Small intestine (tissue), 7 donors: ENCODE measurements at regions not wholly inside any gene's neighbourhood (a gene's known extent, or its start where the extent isn't known, plus 50 kb on each side); places are given as distances from the start of the nearest gene placed in this dataset.

Experiments
- DNase-seq, 2 donors: peaks; one replicate each; pipeline versions ENCODE4 v3.0.0 to v3.0.0-alpha.2; 2013
- FAIRE-seq: peaks from 2 replicates; lab custom pipeline; 2012; peaks lifted over from hg19 to GRCh38; lab: Jason Lieb, UNC
- H3K27ac ChIP-seq, 3 donors: one replicate each; pipeline ENCODE4 v1.5.1; 2013; ENCODE audit warnings: low read length in 2 of 3, mild to moderate bottlenecking in 2 of 3, control low read depth in 1 of 3, inconsistent platforms in 1 of 3, low read depth in 1 of 3, moderate library complexity in 1 of 3
- H3K27me3 ChIP-seq, 3 donors: one replicate each; pipeline ENCODE4 v1.6.1; 2013; ENCODE audit warnings: low read length in 3 of 3, inconsistent platforms in 1 of 3; ENCODE audit not compliant: control insufficient read depth in 3 of 3, insufficient read depth in 3 of 3
- H3K36me3 ChIP-seq, 3 donors: one replicate each; pipeline ENCODE4 v1.6.1; 2013; ENCODE audit warnings: low read length in 3 of 3, inconsistent platforms in 1 of 3, low read depth in 1 of 3, mild to moderate bottlenecking in 1 of 3, moderate library complexity in 1 of 3; ENCODE audit not compliant: control insufficient read depth in 3 of 3, insufficient read depth in 2 of 3
- H3K4me1 ChIP-seq, 3 donors: one replicate each; pipeline ENCODE4 v1.6.1; 2013; ENCODE audit warnings: low read length in 2 of 3, inconsistent platforms in 1 of 3, low read depth in 1 of 3, mild to moderate bottlenecking in 1 of 3, moderate library complexity in 1 of 3; ENCODE audit not compliant: control insufficient read depth in 3 of 3, insufficient read depth in 2 of 3
- H3K4me3 ChIP-seq, 3 donors: one replicate each; pipeline ENCODE4 v1.5.1; 2013; ENCODE audit warnings: low read length in 3 of 3, control low read depth in 1 of 3, inconsistent platforms in 1 of 3, low read depth in 1 of 3, mild to moderate bottlenecking in 1 of 3, moderate library complexity in 1 of 3
- H3K9me3 ChIP-seq, 2 donors: one replicate each; pipeline ENCODE4 v1.6.1; 2013; ENCODE audit warnings: low read depth in 1 of 2, low read length in 1 of 2; ENCODE audit not compliant: control insufficient read depth in 2 of 2, insufficient read depth in 1 of 2
- WGBS, 3 donors: extraction: QIAGEN DNeasy Blood & Tissue Kit; methylation state at CpG; one replicate each; pipeline ENCODE4 v1.1.7; 2013; 5-methylcytosine and 5-hydroxymethylcytosine counted together
- donor health status: healthy with polysubstance abuse.
- donor health status: control.
- donor health status: control.
- donor health status: Bipolar disorder and iron deficiency.
- donor health status: healthy.

GRCh38 chr22:48278620-48279460 lies 1516.4 kb downstream of the TBC1D22A start:
- peak in 1 of 2 donors; percentile 48 for DNase-seq
- Histone ChIP-seq H3K36me3 (no peaks in the 10 kb centered on the region), H3K4me1 (peaks cover 0 to 26% (median 0%) of the 10 kb centered on the region in 3 donors), H3K27ac (peak overlapping the region in 1 of 3 donors; percentile 64), H3K4me3 (no peak overlapping the region), H3K9me3 (no peaks in the 10 kb centered on the region), H3K27me3 (no peaks in the 10 kb centered on the region)
- 58 to 71% (median 59%) methylated on average over 19 of the region's 19 CpGs for WGBS, 3 donors
- no peak for FAIRE-seq

- no peak overlapping the region for H3K4me3 ChIP-seq
- H3K27me3 ChIP-seq: no peaks in the 10 kb centered on the region
- H3K4me1 ChIP-seq: peaks cover 0 to 26% (median 0%) of the 10 kb centered on the region in 3 donors
- peak in 1 of 2 donors; percentile 84 for DNase-seq
- no peak for FAIRE-seq
- H3K9me3 ChIP-seq: no peaks in the 10 kb centered on the region
- H3K27ac ChIP-seq: peak overlapping the region in 1 of 3 donors; percentile 64
- 13 to 48% (median 29%) methylated on average over 19 of the region's 19 CpGs for WGBS, 3 donors
- no peaks in the 10 kb centered on the region for H3K36me3 ChIP-seq
These were observed 1515.6 kb downstream of the TBC1D22A start for GRCh38 chr22:48277868-48278581.

GRCh38 chr22:48276994-48277867 lies 1514.8 kb downstream of the TBC1D22A start:
- WGBS, 3 donors: 17 to 53% (median 38%) methylated on average over 20 of the region's 20 CpGs
- no peak for FAIRE-seq
- peak overlapping the region in 1 of 3 donors; percentile 64 for H3K27ac ChIP-seq

GRCh38 chr22:48275412-48275811 lies 1513.0 kb downstream of the TBC1D22A start:
- Histone ChIP-seq H3K27ac (no peak overlapping the region), H3K4me1 (peaks cover 0 to 26% (median 0%) of the 10 kb centered on the region in 3 donors), H3K4me3 (no peak overlapping the region), H3K27me3 (no peaks in the 10 kb centered on the region), H3K36me3 (no peaks in the 10 kb centered on the region), H3K9me3 (no peaks in the 10 kb centered on the region)
- FAIRE-seq (no peak), DNase-seq (no peak)
- WGBS, 3 donors: 90 to 97% (median 92%) methylated on average over 10 of the region's 10 CpGs

More at GRCh38 chr22:48276994-48277867, 1514.8 kb downstream of the TBC1D22A start:
- Histone ChIP-seq H3K36me3 (no peaks in the 10 kb centered on the region), H3K4me1 (peaks cover 0 to 26% (median 0%) of the 10 kb centered on the region in 3 donors), H3K9me3 (no peaks in the 10 kb centered on the region), H3K27me3 (no peaks in the 10 kb centered on the region), H3K4me3 (no peak overlapping the region)
- peak; percentile 7 to 79 for DNase-seq

GRCh38 chr22:48270731-48271130 lies 1508.3 kb downstream of the TBC1D22A start:
- no peaks in the 10 kb centered on the region for H3K9me3 ChIP-seq
- H3K27ac ChIP-seq: no peak overlapping the region
- no peaks in the 10 kb centered on the region for H3K36me3 ChIP-seq
- no peak overlapping the region for H3K4me3 ChIP-seq
- FAIRE-seq (no peak), DNase-seq (no peak)
- H3K4me1 ChIP-seq: no peaks in the 10 kb centered on the region
- peaks cover 0 to 2% (median 0%) of the 10 kb centered on the region in 3 donors for H3K27me3 ChIP-seq
- 37 to 61% (median 48%) methylated on average over 6 of the region's 6 CpGs for WGBS, 3 donors

- no peaks in the 10 kb centered on the region for H3K36me3 ChIP-seq
- no peak overlapping the region for H3K4me3 ChIP-seq
- H3K9me3 ChIP-seq: no peaks in the 10 kb centered on the region
- no peak overlapping the region for H3K27ac ChIP-seq
- peak in 1 of 2 donors; percentile 13 for DNase-seq
- FAIRE-seq: no peak
- WGBS, 3 donors: 69 to 77% (median 73%) methylated on average over 20 to 24 of the region's 24 CpGs
- peaks cover 0 to 2% (median 0%) of the 10 kb centered on the region in 3 donors for H3K27me3 ChIP-seq
- H3K4me1 ChIP-seq: no peaks in the 10 kb centered on the region
These were observed 1506.5 kb downstream of the TBC1D22A start for GRCh38 chr22:48268771-48269552.

- Histone ChIP-seq H3K9me3 (no peaks in the 10 kb centered on the region), H3K27me3 (peaks cover 0 to 2% (median 0%) of the 10 kb centered on the region in 3 donors), H3K4me3 (no peak overlapping the region), H3K36me3 (no peaks in the 10 kb centered on the region), H3K4me1 (no peaks in the 10 kb centered on the region), H3K27ac (no peak overlapping the region)
- 74 to 82% (median 75%) methylated on average over 11 of the region's 11 CpGs for WGBS, 3 donors
- no peak for DNase-seq
- FAIRE-seq: no peak
These were observed 1505.8 kb downstream of the TBC1D22A start for GRCh38 chr22:48268293-48268692.
